GM18870 (cell line): ENCODE measurements at regions not wholly inside any gene's neighbourhood (a gene's known extent, or its start where the extent isn't known, plus 50 kb on each side); places are given as distances from the start of the nearest gene placed in this dataset.

Source experiments
- ATAC-seq: cut with Tn5 transposase; IDR thresholded peaks from one replicate; pipeline ENCODE4 v1.9.1; 2021; ENCODE audit warnings: moderate library complexity; ENCODE audit not compliant: unreplicated experiment

GRCh38 chr12:61667676-61668075, 592.5 kb upstream of the USP15 start:
- no peak for ATAC-seq

GRCh38 chr12:61676520-61676919, 583.7 kb upstream of the USP15 start:
- ATAC-seq: no peak

GRCh38 chr12:61687407-61687806, 572.8 kb upstream of the USP15 start:
- ATAC-seq: no peak

- ATAC-seq: no peak
Observed at GRCh38 chr12:61694214-61694613, 566.0 kb upstream of the USP15 start.

GRCh38 chr12:61701471-61701870, 558.7 kb upstream of the USP15 start:
- no peak for ATAC-seq

GRCh38 chr12:61706783-61707182, 553.4 kb upstream of the USP15 start:
- ATAC-seq: no peak

- ATAC-seq: no peak
Observed at GRCh38 chr12:61713121-61713520, 547.1 kb upstream of the USP15 start.

- ATAC-seq: no peak
Observed at GRCh38 chr12:61717986-61718385, 542.2 kb upstream of the USP15 start.

GRCh38 chr12:61739925-61740324, 520.3 kb upstream of the USP15 start:
- no peak for ATAC-seq

GRCh38 chr12:61750604-61751003, 509.6 kb upstream of the USP15 start:
- ATAC-seq: no peak

- ATAC-seq: no peak
Observed at GRCh38 chr12:61754214-61754613, 506.0 kb upstream of the USP15 start.

GRCh38 chr12:61757831-61758505, 502.2 kb upstream of the USP15 start:
- ATAC-seq: no peak

- ATAC-seq: no peak
Observed at GRCh38 chr12:61758661-61759060, 501.5 kb upstream of the USP15 start.

- ATAC-seq: no peak
Observed at GRCh38 chr12:61765926-61766325, 494.3 kb upstream of the USP15 start.

GRCh38 chr12:61780435-61780834, 479.8 kb upstream of the USP15 start:
- ATAC-seq: no peak

- ATAC-seq: no peak
Observed at GRCh38 chr12:61781021-61781581, 479.1 kb upstream of the USP15 start.

GRCh38 chr12:61796846-61797245, 463.4 kb upstream of the USP15 start:
- no peak for ATAC-seq

GRCh38 chr12:61797266-61797665, 462.9 kb upstream of the USP15 start:
- ATAC-seq: no peak

- no peak for ATAC-seq
Observed at GRCh38 chr12:61798778-61799177, 461.4 kb upstream of the USP15 start.

- no peak for ATAC-seq
Observed at GRCh38 chr12:61804301-61804700, 455.9 kb upstream of the USP15 start.

GRCh38 chr12:61808856-61809255, 451.3 kb upstream of the USP15 start:
- ATAC-seq: no peak

- ATAC-seq: no peak
Observed at GRCh38 chr12:61810486-61810885, 449.7 kb upstream of the USP15 start.

- no peak for ATAC-seq
Observed at GRCh38 chr12:61821381-61821780, 438.8 kb upstream of the USP15 start.
